HG03457 (cell line): ENCODE measurements at regions not wholly inside any gene's neighbourhood (a gene's known extent, or its start where the extent isn't known, plus 50 kb on each side); places are given as distances from the start of the nearest gene placed in this dataset.
"Not testable (repeated sequence)": the region's sequence is repeated elsewhere in the genome, so short reads cannot be mapped to it uniquely, and the experiment has no call there.

Experiments used
- ATAC-seq: cut with Tn5 transposase; IDR thresholded peaks from one replicate; pipeline ENCODE4 v1.9.1; 2021; ENCODE audit warnings: moderate number of reproducible peaks; ENCODE audit not compliant: unreplicated experiment

- no peak for ATAC-seq
These were observed 479.0 kb downstream of the RAP2B start for GRCh38 chr3:153640689-153641665.

DNA sequence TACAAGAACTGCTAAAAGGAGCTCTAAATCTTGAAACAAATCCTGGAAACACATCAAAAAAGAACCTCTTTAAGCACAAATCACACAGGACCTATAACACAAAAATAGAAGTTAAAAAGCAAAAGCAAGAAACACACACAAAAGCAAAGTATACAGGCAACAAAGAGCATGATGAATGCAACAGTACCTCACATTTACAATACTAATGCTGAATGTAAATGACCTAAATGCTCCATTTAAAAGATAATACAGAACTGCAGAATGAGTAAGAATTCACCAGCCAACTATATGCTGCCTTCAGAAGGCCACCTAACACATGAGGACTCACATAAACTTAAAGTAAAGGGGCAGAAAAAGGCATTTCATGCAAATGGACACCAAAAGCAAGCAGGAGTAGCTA is 478.6 kb upstream of the ARHGEF26 start:
- ATAC-seq, result not testable (repeated sequence)

DNA sequence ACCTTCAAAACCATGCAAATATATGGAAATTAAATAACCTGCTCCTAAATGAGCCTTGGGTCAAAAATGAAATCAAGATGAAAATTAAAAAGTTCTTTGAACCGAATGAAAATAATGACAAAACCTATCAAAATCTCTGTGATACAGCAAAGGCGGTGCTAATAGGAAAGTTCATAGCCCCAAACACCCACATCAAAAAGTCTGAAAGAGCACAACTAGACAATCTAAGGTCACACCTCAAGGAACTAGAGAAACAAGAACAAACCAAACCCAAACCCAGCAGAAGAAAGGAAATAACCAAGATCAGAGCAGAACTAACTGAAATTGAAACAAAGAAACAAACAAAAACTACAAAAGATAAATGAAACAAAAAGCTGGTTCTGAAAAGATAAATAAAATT is 477.7 kb upstream of the ARHGEF26 start:
- not testable (repeated sequence) for ATAC-seq

GRCh38 chr3:153649286-153649839 is 471.8 kb upstream of the ARHGEF26 start:
- no peak for ATAC-seq

DNA sequence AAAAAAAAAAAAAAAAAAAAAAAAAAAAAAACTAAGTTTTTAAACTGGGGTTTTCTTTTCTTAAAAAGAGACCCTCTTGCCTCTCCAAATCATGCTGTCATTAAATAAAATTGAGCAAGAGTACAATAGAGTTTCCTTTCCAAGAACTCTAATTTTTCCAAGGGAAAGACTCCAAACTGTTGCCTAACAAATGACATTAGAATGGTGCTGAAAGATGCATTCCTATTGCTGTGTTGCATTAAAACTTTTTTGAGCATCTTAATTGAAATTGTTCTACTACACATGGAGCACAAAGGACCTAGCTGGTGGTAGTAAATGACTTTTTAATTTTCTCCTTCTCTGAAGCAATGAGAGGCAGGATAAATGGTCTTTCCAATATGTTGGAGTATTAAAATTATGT is 469.1 kb upstream of the ARHGEF26 start:
- no peak for ATAC-seq

GRCh38 chr3:153657046-153657445 is 464.1 kb upstream of the ARHGEF26 start:
- ATAC-seq, result no peak

DNA sequence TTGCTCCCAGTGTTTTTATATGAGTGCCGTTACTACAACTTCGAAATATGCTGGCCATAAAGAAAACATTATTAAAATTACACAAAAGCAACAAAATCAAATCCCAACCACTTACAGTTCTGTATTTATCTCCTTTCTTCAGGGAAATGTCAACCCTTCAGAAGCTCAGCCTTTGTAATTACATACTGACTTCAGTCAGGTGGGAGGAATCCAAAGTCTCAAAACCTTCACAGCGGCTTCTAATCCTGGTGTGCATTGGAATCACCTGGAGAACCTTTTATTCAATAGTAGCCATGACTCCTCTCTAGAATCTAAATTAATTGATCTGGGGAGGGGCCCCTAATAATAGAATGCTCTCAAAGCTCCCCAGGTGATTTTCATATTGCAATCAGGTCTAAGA is 463.7 kb upstream of the ARHGEF26 start:
- ATAC-seq, result no peak

- no peak for ATAC-seq
These were observed 463.1 kb upstream of the ARHGEF26 start for GRCh38 chr3:153658136-153658535.

GRCh38 chr3:153666991-153667740 is 454.0 kb upstream of the ARHGEF26 start:
- no peak for ATAC-seq

- no peak for ATAC-seq
These were observed 451.7 kb upstream of the ARHGEF26 start for GRCh38 chr3:153669527-153669926.

DNA sequence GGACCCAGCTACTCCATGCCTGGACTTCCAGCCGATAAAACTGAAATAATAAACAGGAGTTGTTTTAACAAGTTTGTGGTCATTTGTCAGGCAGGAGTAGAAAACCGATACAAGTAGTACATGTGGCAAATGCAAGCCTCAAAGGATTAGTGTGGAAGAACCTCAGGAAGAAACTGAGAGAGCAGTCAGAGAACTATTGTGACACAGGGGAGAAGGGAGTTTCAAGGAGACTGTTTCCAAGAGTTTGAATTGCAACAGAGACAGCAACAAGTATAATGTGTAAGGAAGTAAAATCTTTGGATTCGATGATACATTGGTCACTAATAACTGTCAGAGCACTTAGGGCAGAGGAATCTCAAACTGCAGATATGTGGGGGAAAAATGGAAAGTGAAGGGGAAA is 450.6 kb upstream of the ARHGEF26 start:
- ATAC-seq, result no peak

DNA sequence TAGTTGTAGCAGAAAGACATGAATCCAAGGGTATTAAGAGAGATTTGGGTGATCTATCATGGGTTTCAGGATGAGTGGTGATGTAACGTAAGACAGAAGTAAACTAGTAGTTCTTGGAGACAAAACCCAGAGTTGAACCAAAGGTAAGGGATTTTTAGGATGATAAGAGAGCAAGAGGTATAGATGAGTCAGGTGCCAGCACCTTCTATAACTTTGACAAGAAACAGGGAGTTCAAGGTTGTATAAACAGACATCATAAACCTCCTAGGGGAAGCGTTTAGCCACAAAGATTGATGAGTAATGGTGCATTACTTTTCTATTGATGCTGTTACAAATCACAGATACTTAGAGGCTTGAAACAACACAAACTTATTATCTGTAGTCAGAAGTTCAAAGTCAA is 447.3 kb upstream of the ARHGEF26 start:
- ATAC-seq, result no peak

GRCh38 chr3:153679714-153680113 is 441.5 kb upstream of the ARHGEF26 start:
- no peak for ATAC-seq

DNA sequence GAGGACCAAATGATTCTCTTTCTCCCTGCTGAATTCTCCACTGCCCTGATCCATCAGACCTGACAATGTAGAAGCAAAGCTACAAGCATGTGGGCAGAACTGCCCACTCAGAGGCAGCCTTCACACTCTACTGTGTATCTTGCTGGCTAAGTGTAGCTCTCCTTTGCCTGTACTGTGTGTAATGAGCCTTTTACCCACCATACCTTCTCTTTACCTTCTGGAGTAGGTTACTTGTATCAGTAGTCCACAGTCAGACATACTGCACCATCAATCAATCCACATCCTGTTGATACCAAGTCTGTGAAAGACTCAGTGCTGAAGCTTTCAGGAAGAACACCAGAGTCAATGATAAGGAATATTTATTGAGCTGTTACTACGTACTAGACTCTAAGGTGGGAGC is 440.7 kb upstream of the ARHGEF26 start:
- no peak for ATAC-seq

DNA sequence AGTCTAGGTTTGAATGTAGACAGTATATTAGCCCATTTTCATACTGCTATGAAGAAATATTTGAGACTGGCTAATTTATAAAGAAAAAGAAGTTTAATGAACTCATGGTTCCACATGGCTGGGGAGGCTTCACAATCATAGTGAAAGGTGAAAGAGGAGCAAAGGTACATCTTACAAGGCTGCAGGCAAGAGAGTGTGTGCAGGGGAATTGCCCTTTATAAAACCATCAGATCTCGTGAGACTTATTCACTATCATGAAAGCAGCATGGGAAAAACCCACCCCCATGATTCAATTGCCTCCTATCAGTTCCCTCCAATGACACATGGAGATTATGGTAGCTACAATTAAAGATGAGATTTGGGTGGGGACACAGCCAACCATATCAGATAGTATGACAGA is 440.1 kb upstream of the ARHGEF26 start:
- ATAC-seq, result no peak

GRCh38 chr3:153688301-153689120 is 432.7 kb upstream of the ARHGEF26 start:
- ATAC-seq, result no peak

DNA sequence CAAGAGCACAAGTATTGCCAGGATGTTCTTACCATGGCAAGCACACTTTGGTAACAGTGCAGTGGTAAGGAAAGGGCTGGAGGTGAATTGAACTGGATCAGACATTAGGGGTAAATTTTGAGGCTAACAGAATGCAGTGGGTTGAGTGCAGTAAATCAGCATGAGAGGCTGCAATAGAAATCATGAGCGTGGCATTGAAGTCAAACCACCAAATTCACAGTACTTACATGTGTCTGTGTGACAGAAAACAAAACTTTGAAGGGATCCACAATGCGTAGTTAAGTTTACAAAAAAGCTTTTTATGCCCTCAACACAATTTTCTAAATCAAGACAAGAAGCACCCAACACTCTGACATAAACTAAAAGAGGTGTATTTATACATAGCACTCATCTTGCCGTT is 428.0 kb upstream of the ARHGEF26 start:
- no peak for ATAC-seq

DNA sequence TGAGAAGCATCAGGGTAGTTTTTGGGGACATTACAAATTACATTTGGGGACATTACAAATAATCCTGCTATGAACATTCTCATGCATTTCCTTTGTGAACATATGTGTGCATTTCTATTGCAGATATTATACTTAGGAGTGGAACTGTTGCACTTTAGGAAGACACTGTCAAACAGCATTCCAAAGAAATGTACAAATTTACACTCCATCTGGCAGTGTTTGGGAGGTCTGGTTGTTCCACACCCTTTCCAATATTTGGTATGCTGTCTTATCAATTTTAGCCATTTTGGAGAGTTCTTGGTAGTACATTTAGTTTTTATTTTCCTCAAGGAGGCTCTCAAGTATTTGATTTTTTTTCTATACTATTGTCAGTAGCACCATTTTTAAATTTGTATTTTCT is 419.1 kb upstream of the ARHGEF26 start:
- no peak for ATAC-seq

- no peak for ATAC-seq
These were observed 417.1 kb upstream of the ARHGEF26 start for GRCh38 chr3:153704115-153704514.

- ATAC-seq, result no peak
These were observed 414.5 kb upstream of the ARHGEF26 start for GRCh38 chr3:153706706-153707105.

DNA sequence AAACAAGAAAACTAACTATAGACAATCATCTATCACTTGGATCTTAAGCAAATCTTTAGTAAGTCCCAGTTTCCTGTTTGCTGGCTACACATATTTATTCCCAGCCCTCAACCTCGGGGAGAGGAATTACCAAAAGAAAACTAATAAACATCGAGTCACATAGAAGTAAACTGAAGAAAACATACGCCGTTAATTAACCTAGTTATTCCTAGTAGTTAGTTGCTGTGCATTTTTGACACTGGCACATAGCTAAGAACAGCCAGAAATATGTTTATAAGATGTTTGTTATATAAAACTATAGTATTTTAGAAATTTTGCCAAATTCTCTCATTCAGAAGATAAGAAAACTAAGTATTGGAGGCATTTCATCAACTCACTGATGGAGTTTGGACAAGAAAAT is 407.2 kb upstream of the ARHGEF26 start:
- no peak for ATAC-seq
